PFSK-1 (cell line): ENCODE measurements at regions not wholly inside any gene's neighbourhood (a gene's known extent, or its start where the extent isn't known, plus 50 kb on each side); places are given as distances from the start of the nearest gene placed in this dataset.

Experiments used
- FOXP2 ChIP-seq: optimal IDR thresholded peaks from 2 replicates; pipeline ENCODE3; 2011; ENCODE audit warnings: borderline replicate concordance, control low read depth, inconsistent platforms; ENCODE audit not compliant: insufficient read depth; ENCODE audit errors: extremely low read length, extremely low read depth
- POLR2AphosphoS5 ChIP-seq: IDR thresholded peaks from 2 replicates; pipeline ENCODE4 v1.6.1; 2012; ENCODE audit warnings: low read depth, mild to moderate bottlenecking, control low read depth, low read length, moderate library complexity
- SIN3A ChIP-seq: IDR thresholded peaks from 2 replicates; pipeline ENCODE4 v1.6.1; 2012; ENCODE audit warnings: mild to moderate bottlenecking, low read length, moderate library complexity, borderline replicate concordance; ENCODE audit not compliant: insufficient read depth
- TAF1 ChIP-seq: IDR thresholded peaks from 2 replicates; pipeline ENCODE4 v1.6.1; 2012; ENCODE audit warnings: low read length, control low read depth, borderline replicate concordance; ENCODE audit not compliant: insufficient read depth
- TF ChIP-seq, protein P1 (sequence below), 2 experiments: IDR thresholded peaks; 2 replicates each; pipeline versions ENCODE4 v1.6.1 to v1.8.0; 2011 to 2012; ENCODE audit warnings: low read depth in 2 of 2, low read length in 2 of 2, control low read depth in 1 of 2, inconsistent platforms in 1 of 2, mild to moderate bottlenecking in 1 of 2, moderate library complexity in 1 of 2; ENCODE audit not compliant: insufficient read depth in 1 of 2

- TF ChIP-seq POLR2AphosphoS5 (no peak), SIN3A (no peak), TAF1 (no peak), FOXP2 (no peak)
- TF ChIP-seq, protein P1, sequence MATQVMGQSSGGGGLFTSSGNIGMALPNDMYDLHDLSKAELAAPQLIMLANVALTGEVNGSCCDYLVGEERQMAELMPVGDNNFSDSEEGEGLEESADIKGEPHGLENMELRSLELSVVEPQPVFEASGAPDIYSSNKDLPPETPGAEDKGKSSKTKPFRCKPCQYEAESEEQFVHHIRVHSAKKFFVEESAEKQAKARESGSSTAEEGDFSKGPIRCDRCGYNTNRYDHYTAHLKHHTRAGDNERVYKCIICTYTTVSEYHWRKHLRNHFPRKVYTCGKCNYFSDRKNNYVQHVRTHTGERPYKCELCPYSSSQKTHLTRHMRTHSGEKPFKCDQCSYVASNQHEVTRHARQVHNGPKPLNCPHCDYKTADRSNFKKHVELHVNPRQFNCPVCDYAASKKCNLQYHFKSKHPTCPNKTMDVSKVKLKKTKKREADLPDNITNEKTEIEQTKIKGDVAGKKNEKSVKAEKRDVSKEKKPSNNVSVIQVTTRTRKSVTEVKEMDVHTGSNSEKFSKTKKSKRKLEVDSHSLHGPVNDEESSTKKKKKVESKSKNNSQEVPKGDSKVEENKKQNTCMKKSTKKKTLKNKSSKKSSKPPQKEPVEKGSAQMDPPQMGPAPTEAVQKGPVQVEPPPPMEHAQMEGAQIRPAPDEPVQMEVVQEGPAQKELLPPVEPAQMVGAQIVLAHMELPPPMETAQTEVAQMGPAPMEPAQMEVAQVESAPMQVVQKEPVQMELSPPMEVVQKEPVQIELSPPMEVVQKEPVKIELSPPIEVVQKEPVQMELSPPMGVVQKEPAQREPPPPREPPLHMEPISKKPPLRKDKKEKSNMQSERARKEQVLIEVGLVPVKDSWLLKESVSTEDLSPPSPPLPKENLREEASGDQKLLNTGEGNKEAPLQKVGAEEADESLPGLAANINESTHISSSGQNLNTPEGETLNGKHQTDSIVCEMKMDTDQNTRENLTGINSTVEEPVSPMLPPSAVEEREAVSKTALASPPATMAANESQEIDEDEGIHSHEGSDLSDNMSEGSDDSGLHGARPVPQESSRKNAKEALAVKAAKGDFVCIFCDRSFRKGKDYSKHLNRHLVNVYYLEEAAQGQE (IDR thresholded peaks at IDR 0.05; ENCODE audit: insufficient read depth in 1 of 2, low read depth in 2 of 2, low read length in 2 of 2) = no peak
Observed at GRCh38 chr12:28099871-28100270, 90.4 kb upstream of the CCDC91 start.

DNA sequence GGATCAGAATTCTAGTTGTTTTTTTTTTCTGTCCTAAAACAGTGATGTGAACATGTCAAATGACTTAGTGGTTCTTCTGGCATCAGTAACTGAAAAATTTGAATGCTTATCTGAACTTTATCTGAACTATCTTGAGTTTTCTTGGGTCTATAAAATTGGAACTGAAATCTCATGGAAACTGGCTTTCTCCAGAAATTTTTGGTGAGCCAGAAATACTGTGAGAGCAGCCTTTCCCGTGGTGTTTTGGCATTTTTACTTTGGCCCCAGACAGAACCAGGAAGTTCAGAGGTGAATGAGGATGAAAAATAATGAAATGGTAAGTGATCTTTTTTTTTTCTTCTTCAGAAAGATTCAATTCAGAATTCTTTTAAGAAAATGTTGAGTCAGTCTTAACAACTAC lies 89.5 kb upstream of the CCDC91 start:
- no peak for TF ChIP-seq SIN3A
- TF ChIP-seq TAF1 = no peak
- no peak for TF ChIP-seq POLR2AphosphoS5
- TF ChIP-seq, protein P1 (IDR thresholded peaks at IDR 0.05; ENCODE audit: insufficient read depth in 1 of 2, low read depth in 2 of 2, low read length in 2 of 2) = no peak
- no peak for TF ChIP-seq FOXP2

DNA sequence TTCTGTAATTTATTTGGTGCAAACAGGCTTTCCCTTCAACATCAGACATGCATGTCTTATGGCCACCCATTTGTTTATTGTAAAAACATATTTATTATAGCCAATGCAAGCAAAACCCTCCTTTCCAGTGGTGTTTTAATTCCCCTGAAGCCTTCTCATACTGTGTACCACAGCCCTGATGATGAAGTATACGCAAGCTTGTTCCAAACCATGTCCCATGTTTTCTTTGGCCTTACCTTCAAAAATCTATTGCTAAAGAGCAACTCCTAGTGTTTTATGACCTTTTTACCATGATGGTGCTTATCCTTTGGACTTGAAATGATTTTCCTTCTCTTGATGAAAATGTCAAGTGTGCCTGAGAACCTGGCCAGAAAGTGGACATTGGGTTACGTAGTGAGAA lies 85.9 kb upstream of the CCDC91 start:
- TF ChIP-seq, protein P1 (IDR thresholded peaks at IDR 0.05; ENCODE audit: insufficient read depth in 1 of 2, low read depth in 2 of 2, low read length in 2 of 2) = no peak
- no peak for TF ChIP-seq SIN3A
- no peak for TF ChIP-seq TAF1
- TF ChIP-seq POLR2AphosphoS5 = no peak
- TF ChIP-seq FOXP2 = no peak

DNA sequence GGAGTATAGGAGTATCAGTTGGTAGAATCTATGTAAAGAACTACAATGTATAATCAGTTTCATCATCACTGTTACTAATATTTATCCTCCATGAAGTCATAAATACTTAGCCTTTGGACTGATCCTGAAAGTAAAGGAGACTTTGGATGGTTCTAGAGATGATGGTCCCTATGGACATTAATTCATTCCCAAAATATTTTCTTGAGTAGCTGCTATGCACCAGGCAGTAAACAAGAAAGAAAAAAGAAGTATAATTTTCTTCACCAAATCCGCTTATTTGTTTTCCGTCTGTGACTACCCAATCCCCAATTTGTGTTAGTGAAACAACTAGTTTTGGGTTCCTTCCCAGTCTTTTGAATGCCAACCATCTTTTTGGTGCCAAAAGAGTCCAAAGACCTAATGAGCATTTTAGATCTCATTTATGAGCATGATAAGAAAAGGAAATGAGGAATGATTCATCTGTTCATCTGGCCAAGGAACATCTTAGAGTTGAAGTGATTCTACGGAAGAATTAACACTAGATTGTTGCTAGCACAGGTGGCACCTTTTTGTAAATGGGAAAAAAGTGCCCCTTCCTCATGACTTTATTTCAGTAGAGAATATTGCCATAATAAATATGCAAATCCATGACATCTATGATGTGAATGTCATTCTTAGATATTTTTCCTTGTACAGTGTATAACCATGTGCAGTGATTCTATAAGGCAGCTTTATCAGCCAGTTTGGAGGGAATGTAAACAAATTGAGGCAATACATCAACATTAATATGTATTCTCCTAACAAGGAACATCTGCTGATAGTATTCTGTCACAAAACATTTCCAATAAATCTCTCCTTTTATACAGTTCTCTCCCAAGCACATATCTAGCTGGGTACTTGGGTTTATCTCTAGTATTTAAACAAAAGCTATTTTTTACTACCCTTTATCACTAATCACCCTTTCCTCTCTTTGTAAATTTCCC lies 85.1 kb upstream of the CCDC91 start:
- no peak for TF ChIP-seq TAF1
- no peak for TF ChIP-seq SIN3A
- no peak for TF ChIP-seq POLR2AphosphoS5
- no peak for TF ChIP-seq FOXP2
- TF ChIP-seq, protein P1 (IDR thresholded peaks at IDR 0.05; ENCODE audit: insufficient read depth in 1 of 2, low read depth in 2 of 2, low read length in 2 of 2) = no peak
